Stimulated activated CD4-positive, alpha-beta T cell treated with anti-CD3 and anti-CD28 coated beads, Interleukin-15, amount 100 ng/mL, for 48 hours (primary cell): ENCODE measurements at regions not wholly inside any gene's neighbourhood (a gene's known extent, or its start where the extent isn't known, plus 50 kb on each side); places are given as distances from the start of the nearest gene placed in this dataset.
"Not testable (repeated sequence)": the region's sequence is repeated elsewhere in the genome, so short reads cannot be mapped to it uniquely, and the experiment has no call there.

Source experiments
- DNase-seq, 2 donors: peaks; one replicate each; pipeline ENCODE4 v3.0.0-alpha.2; 2020; ENCODE audit warnings: low read depth in 2 of 2

GRCh38 chr2:16057661-16058060 lies 117.3 kb downstream of the MYCN start:
- no peak for DNase-seq

- DNase-seq = no peak
Measured at GRCh38 chr2:16055848-16056580, 115.7 kb downstream of the MYCN start.

- no peak for DNase-seq
Measured at GRCh38 chr2:16053437-16054257, 113.3 kb downstream of the MYCN start.

- not testable (repeated sequence) for DNase-seq
Measured at GRCh38 chr2:16052571-16053052, 112.3 kb downstream of the MYCN start.

GRCh38 chr2:16051841-16052564 lies 111.7 kb downstream of the MYCN start:
- DNase-seq = no peak

GRCh38 chr2:16050908-16051489 lies 110.6 kb downstream of the MYCN start:
- DNase-seq = no peak

GRCh38 chr2:16050261-16050907 lies 110.0 kb downstream of the MYCN start:
- no peak for DNase-seq

GRCh38 chr2:16049406-16049805 lies 109.1 kb downstream of the MYCN start:
- DNase-seq = no peak

- DNase-seq = no peak
Measured at GRCh38 chr2:16048466-16048865, 108.1 kb downstream of the MYCN start.

GRCh38 chr2:16047701-16048100 lies 107.4 kb downstream of the MYCN start:
- DNase-seq = no peak

GRCh38 chr2:16046649-16047048 lies 106.3 kb downstream of the MYCN start:
- DNase-seq = no peak

- no peak for DNase-seq
Measured at GRCh38 chr2:16045653-16046352, 105.5 kb downstream of the MYCN start.

- no peak for DNase-seq
Measured at GRCh38 chr2:16044946-16045456, 104.7 kb downstream of the MYCN start.

GRCh38 chr2:16043627-16044026 lies 103.3 kb downstream of the MYCN start:
- DNase-seq = no peak

- no peak for DNase-seq
Measured at GRCh38 chr2:16043192-16043591, 102.8 kb downstream of the MYCN start.

- no peak for DNase-seq
Measured at GRCh38 chr2:16042201-16042700, 101.9 kb downstream of the MYCN start.

GRCh38 chr2:16040271-16041010 lies 100.1 kb downstream of the MYCN start:
- no peak for DNase-seq

- DNase-seq = no peak
Measured at GRCh38 chr2:16039823-16040222, 99.5 kb downstream of the MYCN start.

GRCh38 chr2:16039055-16039454 lies 98.7 kb downstream of the MYCN start:
- DNase-seq = no peak

GRCh38 chr2:16038621-16039020 lies 98.3 kb downstream of the MYCN start:
- no peak for DNase-seq
